ENCODE measurements at regions not wholly inside any gene's neighbourhood (a gene's known extent, or its start where the extent isn't known, plus 50 kb on each side); places are given as distances from the start of the nearest gene placed in this dataset.

- Histone ChIP-seq H3K4me1 (ENCODE audit: control insufficient read depth in 5 of 5, insufficient read depth in 5 of 5, low read length in 5 of 5) (peaks cover 0 to 6% (median 0%) of the 10 kb centered on the region in 5 donors), H3K36me3 (ENCODE audit: control insufficient read depth in 5 of 5, insufficient read depth in 5 of 5, low read length in 5 of 5) (no peaks in the 10 kb centered on the region), H3K9ac (ENCODE audit: low read length in 5 of 5) (no peak overlapping the region), H3K9me3 (ENCODE audit: control insufficient read depth in 5 of 5, low read length in 5 of 5) (no peaks in the 10 kb centered on the region), H3K27me3 (ENCODE audit: control insufficient read depth in 5 of 5, insufficient read depth in 4 of 5, low read length in 5 of 5) (no peaks in the 10 kb centered on the region), H3K27ac (ENCODE audit: low read depth, low read length) (no peak overlapping the region), H3K4me3 (ENCODE audit: low read depth in 1 of 5, low read length in 5 of 5) (no peak overlapping the region)
Measured at GRCh38 chr5:62974623-62975022, 396.0 kb downstream of the LRRC70 start.

GRCh38 chr5:62969409-62970120, 390.9 kb downstream of the LRRC70 start:
- H3K36me3 ChIP-seq (ENCODE audit: control insufficient read depth in 5 of 5, insufficient read depth in 5 of 5, low read length in 5 of 5), result no peaks in the 10 kb centered on the region

GRCh38 chr5:62964428-62964827, 385.8 kb downstream of the LRRC70 start:
- no peak overlapping the region for H3K4me3 ChIP-seq (ENCODE audit: low read depth in 1 of 5, low read length in 5 of 5)
- peaks cover 0 to 22% (median 18%) of the 10 kb centered on the region in 5 donors for H3K9me3 ChIP-seq (ENCODE audit: control insufficient read depth in 5 of 5, low read length in 5 of 5)
- no peaks in the 10 kb centered on the region for H3K36me3 ChIP-seq (ENCODE audit: control insufficient read depth in 5 of 5, insufficient read depth in 5 of 5, low read length in 5 of 5)
- H3K27ac ChIP-seq (ENCODE audit: low read depth, low read length), result no peak overlapping the region
- no peak overlapping the region for H3K9ac ChIP-seq (ENCODE audit: low read length in 5 of 5)
- H3K27me3 ChIP-seq (ENCODE audit: control insufficient read depth in 5 of 5, insufficient read depth in 4 of 5, low read length in 5 of 5), result no peaks in the 10 kb centered on the region
- H3K4me1 ChIP-seq (ENCODE audit: control insufficient read depth in 5 of 5, insufficient read depth in 5 of 5, low read length in 5 of 5), result no peaks in the 10 kb centered on the region

More at GRCh38 chr5:62969409-62970120, 390.9 kb downstream of the LRRC70 start:
- H3K4me3 ChIP-seq (ENCODE audit: low read depth in 1 of 5, low read length in 5 of 5), result no peak overlapping the region
- no peaks in the 10 kb centered on the region for H3K27me3 ChIP-seq (ENCODE audit: control insufficient read depth in 5 of 5, insufficient read depth in 4 of 5, low read length in 5 of 5)
- H3K9me3 ChIP-seq (ENCODE audit: control insufficient read depth in 5 of 5, low read length in 5 of 5), result peaks cover 0 to 14% (median 10%) of the 10 kb centered on the region in 5 donors
- H3K9ac ChIP-seq (ENCODE audit: low read length in 5 of 5), result no peak overlapping the region
- H3K4me1 ChIP-seq (ENCODE audit: control insufficient read depth in 5 of 5, insufficient read depth in 5 of 5, low read length in 5 of 5), result peaks cover 0 to 3% (median 0%) of the 10 kb centered on the region in 5 donors
- H3K27ac ChIP-seq (ENCODE audit: low read depth, low read length), result no peak overlapping the region

GRCh38 chr5:62960781-62961180, 382.2 kb downstream of the LRRC70 start:
- Histone ChIP-seq H3K9ac (ENCODE audit: low read length in 5 of 5) (no peak overlapping the region), H3K9me3 (ENCODE audit: control insufficient read depth in 5 of 5, low read length in 5 of 5) (peaks cover 0 to 20% (median 16%) of the 10 kb centered on the region in 5 donors), H3K4me1 (ENCODE audit: control insufficient read depth in 5 of 5, insufficient read depth in 5 of 5, low read length in 5 of 5) (no peaks in the 10 kb centered on the region), H3K27me3 (ENCODE audit: control insufficient read depth in 5 of 5, insufficient read depth in 4 of 5, low read length in 5 of 5) (no peaks in the 10 kb centered on the region), H3K27ac (ENCODE audit: low read depth, low read length) (no peak overlapping the region), H3K4me3 (ENCODE audit: low read depth in 1 of 5, low read length in 5 of 5) (no peak overlapping the region), H3K36me3 (ENCODE audit: control insufficient read depth in 5 of 5, insufficient read depth in 5 of 5, low read length in 5 of 5) (no peaks in the 10 kb centered on the region)

- no peaks in the 10 kb centered on the region for H3K4me1 ChIP-seq (ENCODE audit: control insufficient read depth in 5 of 5, insufficient read depth in 5 of 5, low read length in 5 of 5)
- H3K9me3 ChIP-seq (ENCODE audit: control insufficient read depth in 5 of 5, low read length in 5 of 5), result no peaks in the 10 kb centered on the region
- no peaks in the 10 kb centered on the region for H3K27me3 ChIP-seq (ENCODE audit: control insufficient read depth in 5 of 5, insufficient read depth in 4 of 5, low read length in 5 of 5)
- no peak overlapping the region for H3K27ac ChIP-seq (ENCODE audit: low read depth, low read length)
- no peak overlapping the region for H3K9ac ChIP-seq (ENCODE audit: low read length in 5 of 5)
- H3K36me3 ChIP-seq (ENCODE audit: control insufficient read depth in 5 of 5, insufficient read depth in 5 of 5, low read length in 5 of 5), result no peaks in the 10 kb centered on the region
- H3K4me3 ChIP-seq (ENCODE audit: low read depth in 1 of 5, low read length in 5 of 5), result no peak overlapping the region
Measured at GRCh38 chr5:62956597-62956996, 378.0 kb downstream of the LRRC70 start.

GRCh38 chr5:62954578-62954977, 376.0 kb downstream of the LRRC70 start:
- Histone ChIP-seq H3K27me3 (ENCODE audit: control insufficient read depth in 5 of 5, insufficient read depth in 4 of 5, low read length in 5 of 5) (no peaks in the 10 kb centered on the region), H3K36me3 (ENCODE audit: control insufficient read depth in 5 of 5, insufficient read depth in 5 of 5, low read length in 5 of 5) (no peaks in the 10 kb centered on the region), H3K9me3 (ENCODE audit: control insufficient read depth in 5 of 5, low read length in 5 of 5) (no peaks in the 10 kb centered on the region), H3K4me1 (ENCODE audit: control insufficient read depth in 5 of 5, insufficient read depth in 5 of 5, low read length in 5 of 5) (no peaks in the 10 kb centered on the region), H3K4me3 (ENCODE audit: low read depth in 1 of 5, low read length in 5 of 5) (no peak overlapping the region), H3K9ac (ENCODE audit: low read length in 5 of 5) (no peak overlapping the region), H3K27ac (ENCODE audit: low read depth, low read length) (no peak overlapping the region)

- no peak overlapping the region for H3K27ac ChIP-seq (ENCODE audit: low read depth, low read length)
- no peak overlapping the region for H3K9ac ChIP-seq (ENCODE audit: low read length in 5 of 5)
- H3K9me3 ChIP-seq (ENCODE audit: control insufficient read depth in 5 of 5, low read length in 5 of 5), result no peaks in the 10 kb centered on the region
- H3K27me3 ChIP-seq (ENCODE audit: control insufficient read depth in 5 of 5, insufficient read depth in 4 of 5, low read length in 5 of 5), result no peaks in the 10 kb centered on the region
- H3K4me3 ChIP-seq (ENCODE audit: low read depth in 1 of 5, low read length in 5 of 5), result no peak overlapping the region
- H3K36me3 ChIP-seq (ENCODE audit: control insufficient read depth in 5 of 5, insufficient read depth in 5 of 5, low read length in 5 of 5), result no peaks in the 10 kb centered on the region
- H3K4me1 ChIP-seq (ENCODE audit: control insufficient read depth in 5 of 5, insufficient read depth in 5 of 5, low read length in 5 of 5), result no peaks in the 10 kb centered on the region
Measured at GRCh38 chr5:62948301-62948700, 369.7 kb downstream of the LRRC70 start.

- Histone ChIP-seq H3K9me3 (ENCODE audit: control insufficient read depth in 5 of 5, low read length in 5 of 5) (no peaks in the 10 kb centered on the region), H3K4me3 (ENCODE audit: low read depth in 1 of 5, low read length in 5 of 5) (no peak overlapping the region), H3K9ac (ENCODE audit: low read length in 5 of 5) (no peak overlapping the region), H3K36me3 (ENCODE audit: control insufficient read depth in 5 of 5, insufficient read depth in 5 of 5, low read length in 5 of 5) (no peaks in the 10 kb centered on the region), H3K27ac (ENCODE audit: low read depth, low read length) (no peak overlapping the region), H3K27me3 (ENCODE audit: control insufficient read depth in 5 of 5, insufficient read depth in 4 of 5, low read length in 5 of 5) (no peaks in the 10 kb centered on the region), H3K4me1 (ENCODE audit: control insufficient read depth in 5 of 5, insufficient read depth in 5 of 5, low read length in 5 of 5) (peaks cover 0 to 11% (median 5%) of the 10 kb centered on the region in 5 donors)
Measured at GRCh38 chr5:62942384-62942783, 363.8 kb downstream of the LRRC70 start.

GRCh38 chr5:62938927-62939326, 360.3 kb downstream of the LRRC70 start:
- Histone ChIP-seq H3K4me1 (ENCODE audit: control insufficient read depth in 5 of 5, insufficient read depth in 5 of 5, low read length in 5 of 5) (peaks cover 0 to 14% (median 5%) of the 10 kb centered on the region in 5 donors), H3K27me3 (ENCODE audit: control insufficient read depth in 5 of 5, insufficient read depth in 4 of 5, low read length in 5 of 5) (no peaks in the 10 kb centered on the region), H3K9ac (ENCODE audit: low read length in 5 of 5) (no peak overlapping the region), H3K27ac (ENCODE audit: low read depth, low read length) (no peak overlapping the region), H3K4me3 (ENCODE audit: low read depth in 1 of 5, low read length in 5 of 5) (no peak overlapping the region), H3K9me3 (ENCODE audit: control insufficient read depth in 5 of 5, low read length in 5 of 5) (no peaks in the 10 kb centered on the region), H3K36me3 (ENCODE audit: control insufficient read depth in 5 of 5, insufficient read depth in 5 of 5, low read length in 5 of 5) (no peaks in the 10 kb centered on the region)

GRCh38 chr5:62937661-62938558, 359.3 kb downstream of the LRRC70 start:
- no peak overlapping the region for H3K27ac ChIP-seq (ENCODE audit: low read depth, low read length)
- H3K9ac ChIP-seq (ENCODE audit: low read length in 5 of 5), result no peak overlapping the region
- H3K9me3 ChIP-seq (ENCODE audit: control insufficient read depth in 5 of 5, low read length in 5 of 5), result no peaks in the 10 kb centered on the region

More at GRCh38 chr5:62937661-62938558, 359.3 kb downstream of the LRRC70 start:
- Histone ChIP-seq H3K36me3 (ENCODE audit: control insufficient read depth in 5 of 5, insufficient read depth in 5 of 5, low read length in 5 of 5) (no peaks in the 10 kb centered on the region), H3K4me3 (ENCODE audit: low read depth in 1 of 5, low read length in 5 of 5) (no peak overlapping the region), H3K4me1 (ENCODE audit: control insufficient read depth in 5 of 5, insufficient read depth in 5 of 5, low read length in 5 of 5) (peaks cover 0 to 14% (median 5%) of the 10 kb centered on the region in 5 donors), H3K27me3 (ENCODE audit: control insufficient read depth in 5 of 5, insufficient read depth in 4 of 5, low read length in 5 of 5) (no peaks in the 10 kb centered on the region)
